ENCODE measurements at regions not wholly inside any gene's neighbourhood (a gene's known extent, or its start where the extent isn't known, plus 50 kb on each side); places are given as distances from the start of the nearest gene placed in this dataset.

- intact Hi-C loops (cut with DNase I, micrococcal nuclease), result no loop called here
- H3K36me3 Mint-ChIP-seq (ENCODE audit: low read depth), result no peaks in the 10 kb centered on the region
- no peak overlapping the region for H3K27ac Mint-ChIP-seq
- H3K4me3 Mint-ChIP-seq, result no peak overlapping the region
- ATAC-seq, result no peak
- no peak for DNase-seq
- ChIA-PET CTCF (no interaction called here), POLR2A (no interaction called here)
- H3K9me3 Mint-ChIP-seq (ENCODE audit: low read depth), result peaks cover 14% of the 10 kb centered on the region
- no peaks in the 10 kb centered on the region for H3K4me1 Mint-ChIP-seq
- no peaks in the 10 kb centered on the region for H3K27me3 Mint-ChIP-seq
Measured at GRCh38 chr7:153276394-153276793, 516.8 kb downstream of the ACTR3B start.

- ChIA-PET POLR2A (no interaction called here), CTCF (no interaction called here)
- intact Hi-C loops (cut with DNase I, micrococcal nuclease), result no loop called here
- no peak for DNase-seq
- no peak for ATAC-seq
- H3K4me3 Mint-ChIP-seq, result no peak overlapping the region
- no peak overlapping the region for H3K27ac Mint-ChIP-seq
- peaks cover 3% of the 10 kb centered on the region for H3K27me3 Mint-ChIP-seq
- H3K4me1 Mint-ChIP-seq, result no peaks in the 10 kb centered on the region
- H3K9me3 Mint-ChIP-seq (ENCODE audit: low read depth), result peaks cover 3% of the 10 kb centered on the region
- H3K36me3 Mint-ChIP-seq (ENCODE audit: low read depth), result no peaks in the 10 kb centered on the region
Measured at GRCh38 chr7:153286763-153287162, 527.2 kb downstream of the ACTR3B start.

- H3K36me3 Mint-ChIP-seq (ENCODE audit: low read depth), result no peaks in the 10 kb centered on the region
Measured at GRCh38 chr7:153290066-153290465, 530.5 kb downstream of the ACTR3B start.

GRCh38 chr7:153297141-153297540 is 537.6 kb downstream of the ACTR3B start:
- Mint-ChIP-seq H3K4me1 (no peaks in the 10 kb centered on the region), H3K9me3 (ENCODE audit: low read depth) (peaks cover 9% of the 10 kb centered on the region), H3K27ac (no peak overlapping the region), H3K4me3 (no peak overlapping the region), H3K27me3 (no peaks in the 10 kb centered on the region), H3K36me3 (ENCODE audit: low read depth) (no peaks in the 10 kb centered on the region)
- intact Hi-C loops (cut with DNase I, micrococcal nuclease), result no loop called here
- no peak for DNase-seq
- ChIA-PET POLR2A (no interaction called here), CTCF (no interaction called here)
- ATAC-seq, result no peak

More at GRCh38 chr7:153290066-153290465, 530.5 kb downstream of the ACTR3B start:
- H3K27ac Mint-ChIP-seq, result no peak overlapping the region
- no peaks in the 10 kb centered on the region for H3K4me1 Mint-ChIP-seq
- ChIA-PET POLR2A (no interaction called here), CTCF (no interaction called here)
- H3K4me3 Mint-ChIP-seq, result no peak overlapping the region
- DNase-seq (no peak), ATAC-seq (no peak)
- intact Hi-C loops (cut with DNase I, micrococcal nuclease), result no loop called here
- no peaks in the 10 kb centered on the region for H3K9me3 Mint-ChIP-seq (ENCODE audit: low read depth)
- peaks cover 3% of the 10 kb centered on the region for H3K27me3 Mint-ChIP-seq

GRCh38 chr7:153301936-153302335 is 542.4 kb downstream of the ACTR3B start:
- ATAC-seq, result no peak
- CTCF ChIA-PET, result no interaction called here
- H3K9me3 Mint-ChIP-seq (ENCODE audit: low read depth), result peaks cover 16% of the 10 kb centered on the region
- H3K4me1 Mint-ChIP-seq, result no peaks in the 10 kb centered on the region
- no peaks in the 10 kb centered on the region for H3K27me3 Mint-ChIP-seq
- POLR2A ChIA-PET, result no interaction called here
- DNase-seq, result no peak
- no peak overlapping the region for H3K27ac Mint-ChIP-seq
- H3K36me3 Mint-ChIP-seq (ENCODE audit: low read depth), result no peaks in the 10 kb centered on the region
- intact Hi-C loops (cut with DNase I, micrococcal nuclease), result no loop called here
- no peak overlapping the region for H3K4me3 Mint-ChIP-seq

- H3K9me3 Mint-ChIP-seq (ENCODE audit: low read depth), result peaks cover 12% of the 10 kb centered on the region
- H3K27ac Mint-ChIP-seq, result no peak overlapping the region
- ATAC-seq (no peak), DNase-seq (no peak)
- intact Hi-C loops (cut with DNase I, micrococcal nuclease), result no loop called here
- ChIA-PET CTCF (no interaction called here), POLR2A (no interaction called here)
- H3K4me3 Mint-ChIP-seq, result no peak overlapping the region
- no peaks in the 10 kb centered on the region for H3K4me1 Mint-ChIP-seq
- no peaks in the 10 kb centered on the region for H3K27me3 Mint-ChIP-seq
- H3K36me3 Mint-ChIP-seq (ENCODE audit: low read depth), result peaks cover 3% of the 10 kb centered on the region
Measured at GRCh38 chr7:153320005-153320404, 560.5 kb downstream of the ACTR3B start.

- peaks cover 12% of the 10 kb centered on the region for H3K9me3 Mint-ChIP-seq (ENCODE audit: low read depth)
- no peak for DNase-seq
- ATAC-seq, result no peak
- POLR2A ChIA-PET, result no interaction called here
- H3K4me3 Mint-ChIP-seq, result no peak overlapping the region
- H3K27ac Mint-ChIP-seq, result no peak overlapping the region
- no peaks in the 10 kb centered on the region for H3K27me3 Mint-ChIP-seq
- no peaks in the 10 kb centered on the region for H3K4me1 Mint-ChIP-seq
- peaks cover 3% of the 10 kb centered on the region for H3K36me3 Mint-ChIP-seq (ENCODE audit: low read depth)
- intact Hi-C loops (cut with DNase I, micrococcal nuclease), result no loop called here
- CTCF ChIA-PET, result no interaction called here
Measured at GRCh38 chr7:153320681-153321080, 561.1 kb downstream of the ACTR3B start.

GRCh38 chr7:153322991-153323390 is 563.4 kb downstream of the ACTR3B start:
- Mint-ChIP-seq H3K9me3 (ENCODE audit: low read depth) (peaks cover 14% of the 10 kb centered on the region), H3K27me3 (no peaks in the 10 kb centered on the region), H3K27ac (no peak overlapping the region), H3K36me3 (ENCODE audit: low read depth) (peaks cover 2% of the 10 kb centered on the region), H3K4me3 (no peak overlapping the region), H3K4me1 (no peaks in the 10 kb centered on the region)
- no peak for DNase-seq
- intact Hi-C loops (cut with DNase I, micrococcal nuclease), result no loop called here
- ChIA-PET CTCF (no interaction called here), POLR2A (no interaction called here)
- no peak for ATAC-seq

GRCh38 chr7:153324094-153324493 is 564.5 kb downstream of the ACTR3B start:
- Mint-ChIP-seq H3K27ac (no peak overlapping the region), H3K9me3 (ENCODE audit: low read depth) (peaks cover 11% of the 10 kb centered on the region), H3K4me3 (no peak overlapping the region), H3K27me3 (no peaks in the 10 kb centered on the region), H3K4me1 (no peaks in the 10 kb centered on the region), H3K36me3 (ENCODE audit: low read depth) (peaks cover 2% of the 10 kb centered on the region)
- intact Hi-C loops (cut with DNase I, micrococcal nuclease), result no loop called here
- DNase-seq (no peak), ATAC-seq (no peak)
- ChIA-PET POLR2A (no interaction called here), CTCF (no interaction called here)

- H3K4me1 Mint-ChIP-seq, result no peaks in the 10 kb centered on the region
- H3K27ac Mint-ChIP-seq, result no peak overlapping the region
- CTCF ChIA-PET, result no interaction called here
- no peaks in the 10 kb centered on the region for H3K27me3 Mint-ChIP-seq
- DNase-seq (no peak), ATAC-seq (no peak)
- no peaks in the 10 kb centered on the region for H3K36me3 Mint-ChIP-seq (ENCODE audit: low read depth)
- POLR2A ChIA-PET, result no interaction called here
- H3K9me3 Mint-ChIP-seq (ENCODE audit: low read depth), result peaks cover 9% of the 10 kb centered on the region
- intact Hi-C loops (cut with DNase I, micrococcal nuclease), result no loop called here
- H3K4me3 Mint-ChIP-seq, result no peak overlapping the region
Measured at GRCh38 chr7:153327683-153328082, 568.1 kb downstream of the ACTR3B start.

GRCh38 chr7:153331427-153331826 is 571.9 kb downstream of the ACTR3B start:
- intact Hi-C loops (cut with DNase I, micrococcal nuclease), result no loop called here
- Mint-ChIP-seq H3K27me3 (no peaks in the 10 kb centered on the region), H3K27ac (no peak overlapping the region), H3K4me3 (no peak overlapping the region), H3K4me1 (no peaks in the 10 kb centered on the region), H3K36me3 (ENCODE audit: low read depth) (no peaks in the 10 kb centered on the region), H3K9me3 (ENCODE audit: low read depth) (peaks cover 11% of the 10 kb centered on the region)
- POLR2A ChIA-PET, result no interaction called here
- ATAC-seq (no peak), DNase-seq (no peak)
- CTCF ChIA-PET, result no interaction called here

- no peak overlapping the region for H3K4me3 Mint-ChIP-seq
- DNase-seq (no peak), ATAC-seq (no peak)
- no peak overlapping the region for H3K27ac Mint-ChIP-seq
- ChIA-PET CTCF (no interaction called here), POLR2A (no interaction called here)
- no peaks in the 10 kb centered on the region for H3K27me3 Mint-ChIP-seq
- no peaks in the 10 kb centered on the region for H3K4me1 Mint-ChIP-seq
- intact Hi-C loops (cut with DNase I, micrococcal nuclease), result no loop called here
- peaks cover 3% of the 10 kb centered on the region for H3K9me3 Mint-ChIP-seq (ENCODE audit: low read depth)
- H3K36me3 Mint-ChIP-seq (ENCODE audit: low read depth), result no peaks in the 10 kb centered on the region
Measured at GRCh38 chr7:153354071-153354470, 594.5 kb downstream of the ACTR3B start.

GRCh38 chr7:153370092-153370491 is 610.5 kb downstream of the ACTR3B start:
- Mint-ChIP-seq H3K4me1 (no peaks in the 10 kb centered on the region), H3K27me3 (peaks cover 2% of the 10 kb centered on the region), H3K36me3 (ENCODE audit: low read depth) (no peaks in the 10 kb centered on the region), H3K4me3 (no peak overlapping the region), H3K9me3 (ENCODE audit: low read depth) (peaks cover 15% of the 10 kb centered on the region), H3K27ac (no peak overlapping the region)
- DNase-seq, result no peak
- ChIA-PET POLR2A (no interaction called here), CTCF (no interaction called here)
- no peak for ATAC-seq
- intact Hi-C loops (cut with DNase I, micrococcal nuclease), result no loop called here

Measured in activated CD4-positive, alpha-beta T cell treated with anti-CD3 and anti-CD28 coated beads for 36 hours (primary cell).